Retinal pigment epithelial cell (primary cell): ENCODE measurements at regions not wholly inside any gene's neighbourhood (a gene's known extent, or its start where the extent isn't known, plus 50 kb on each side); places are given as distances from the start of the nearest gene placed in this dataset.
"Not testable (repeated sequence)": the region's sequence is repeated elsewhere in the genome, so short reads cannot be mapped to it uniquely, and the experiment has no call there.

ENCODE experiments used
- DNase-seq: peaks from one replicate; pipeline ENCODE4 v3.0.0-alpha.2; 2010; ENCODE audit warnings: low read depth
- H3K4me3 ChIP-seq: 2 replicates; pipeline ENCODE4 v1.5.1; 2011; ENCODE audit warnings: mild to moderate bottlenecking, low read length, control low read depth, moderate library complexity
- CTCF ChIP-seq: conservative IDR thresholded peaks from 2 replicates; pipeline ENCODE4 v1.5.1; 2011; ENCODE audit warnings: low read depth, low read length, control low read depth, inconsistent platforms

DNA sequence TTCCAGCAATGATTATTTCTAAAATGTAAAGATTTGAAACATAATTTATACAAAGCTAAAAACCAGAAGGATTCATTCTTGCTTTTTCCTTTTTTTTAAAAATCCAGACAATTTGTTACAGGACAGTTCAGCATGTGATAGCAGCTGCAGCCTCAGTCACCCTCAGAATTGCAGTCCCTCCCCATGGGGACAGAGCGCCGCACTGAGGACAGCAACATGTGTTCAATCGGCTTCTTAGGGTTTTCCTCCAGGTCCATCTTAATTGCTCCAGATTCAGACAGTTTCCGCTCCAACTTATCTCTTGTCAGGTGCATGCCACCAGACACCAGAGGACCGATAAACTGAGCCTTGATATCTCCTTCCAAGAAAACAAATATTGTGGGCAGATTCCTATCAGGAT lies 134.9 kb upstream of the TBC1D5 start:
- H3K4me3 ChIP-seq, result no peak overlapping the region
- DNase-seq, result no peak
- no peak for TF ChIP-seq CTCF

GRCh38 chr3:17874636-17875035 lies 132.2 kb upstream of the TBC1D5 start:
- H3K4me3 ChIP-seq, result no peak overlapping the region

DNA sequence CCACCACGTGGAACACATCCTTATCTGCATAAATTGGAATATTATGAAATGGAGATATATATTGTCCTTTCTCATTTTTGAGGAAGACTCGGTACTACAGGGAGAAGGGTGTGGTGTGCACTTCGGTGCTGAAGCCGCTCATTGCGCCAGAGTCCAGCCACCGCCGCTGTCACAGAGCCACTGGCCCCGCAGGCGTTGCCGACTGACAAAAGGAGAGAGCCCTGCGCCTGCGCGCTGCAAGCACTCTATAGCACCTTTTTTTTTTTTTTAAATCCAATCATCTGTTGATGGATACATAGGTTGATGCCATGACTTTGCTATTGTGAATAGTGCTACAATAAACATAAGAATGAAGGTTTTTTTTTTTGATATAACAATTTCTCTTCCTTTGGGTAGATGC lies 130.0 kb upstream of the TBC1D5 start:
- DNase-seq, result no peak
- no peak for TF ChIP-seq CTCF
- H3K4me3 ChIP-seq, result no peak overlapping the region

More at GRCh38 chr3:17874636-17875035, 132.2 kb upstream of the TBC1D5 start:
- DNase-seq, result no peak
- no peak for TF ChIP-seq CTCF

GRCh38 chr3:17865631-17866030 lies 123.2 kb upstream of the TBC1D5 start:
- no peak for TF ChIP-seq CTCF
- no peak overlapping the region for H3K4me3 ChIP-seq
- peak; percentile 77 for DNase-seq

DNA sequence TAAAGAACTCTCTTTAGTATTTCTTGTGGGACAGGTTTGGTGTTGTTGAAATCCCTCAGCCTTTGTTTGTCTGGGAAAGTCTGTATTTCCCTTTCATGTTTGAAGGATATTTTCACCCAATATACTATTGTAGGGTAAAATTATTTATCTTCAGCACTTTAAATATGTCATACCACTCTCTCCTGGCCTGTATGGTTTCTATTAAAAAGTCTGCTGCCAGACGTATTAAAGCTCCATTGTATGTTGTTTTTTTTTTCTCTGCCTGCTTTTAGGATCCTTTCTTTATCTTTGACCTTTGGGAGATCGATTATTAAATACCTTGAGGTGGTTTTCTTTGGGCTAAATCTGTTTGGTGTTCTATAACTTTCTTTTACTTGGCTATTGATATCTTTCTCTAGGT lies 119.0 kb upstream of the TBC1D5 start:
- TF ChIP-seq CTCF, result no peak
- no peak for DNase-seq
- no peak overlapping the region for H3K4me3 ChIP-seq

DNA sequence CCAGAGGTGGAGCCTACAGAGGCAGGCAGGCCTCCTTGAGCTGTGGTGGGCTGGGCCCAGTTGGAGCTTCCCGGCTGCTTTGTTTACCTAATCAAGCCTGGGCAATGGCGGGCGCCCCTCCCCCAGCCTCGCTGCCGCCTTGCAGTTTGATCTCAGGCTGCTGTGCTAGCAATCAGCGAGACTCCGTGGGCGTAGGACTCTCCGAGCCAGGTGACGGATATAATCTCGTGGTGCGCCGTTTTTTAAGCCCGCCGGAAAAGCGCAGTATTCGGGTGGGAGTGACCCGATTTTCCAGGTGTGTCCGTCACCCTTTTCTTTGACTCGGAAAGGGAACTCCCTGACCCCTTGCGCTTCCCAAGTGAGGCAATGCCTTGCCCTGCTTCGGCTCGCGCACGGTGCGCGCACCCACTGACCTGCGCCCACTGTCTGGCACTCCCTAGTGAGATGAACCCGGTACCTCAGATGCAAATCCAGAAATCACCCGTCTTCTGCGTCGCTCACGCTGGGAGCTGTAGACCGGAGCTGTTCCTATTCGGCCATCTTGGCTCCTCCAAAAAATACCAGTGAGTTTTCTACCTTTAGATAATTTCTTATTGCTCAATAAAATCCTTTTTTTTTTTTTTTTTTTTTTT lies 118.5 kb upstream of the TBC1D5 start:
- not testable (repeated sequence) for DNase-seq, H3K4me3 ChIP-seq

DNA sequence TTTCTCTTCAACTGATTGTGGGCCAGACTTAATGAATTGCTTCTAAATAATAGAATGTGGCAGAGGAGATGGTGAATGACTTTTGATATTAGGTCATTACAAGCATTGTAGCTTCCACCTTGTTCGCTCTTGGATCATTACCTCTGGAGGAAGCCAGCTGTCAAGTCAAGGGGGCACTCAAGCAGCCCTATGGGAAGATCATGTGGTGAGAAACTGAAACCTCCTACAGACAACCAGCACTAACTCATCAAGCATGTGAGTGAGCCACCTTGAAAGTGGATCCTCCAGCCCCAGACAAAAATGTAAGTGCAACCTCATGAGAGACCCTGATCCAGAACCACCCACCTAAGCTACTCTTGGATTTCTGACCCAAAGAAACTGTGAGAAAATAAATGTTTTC lies 109.8 kb upstream of the TBC1D5 start:
- TF ChIP-seq CTCF, result no peak
- H3K4me3 ChIP-seq, result no peak overlapping the region
- no peak for DNase-seq

- DNase-seq, result no peak
- no peak overlapping the region for H3K4me3 ChIP-seq
- no peak for TF ChIP-seq CTCF
Measured at GRCh38 chr3:17850448-17850847, 108.0 kb upstream of the TBC1D5 start.
